ENCODE measurements at regions not wholly inside any gene's neighbourhood (a gene's known extent, or its start where the extent isn't known, plus 50 kb on each side); places are given as distances from the start of the nearest gene placed in this dataset.
A peak's percentile ranks its signal among the peaks of the same experiment; 100 is the strongest.

DNA sequence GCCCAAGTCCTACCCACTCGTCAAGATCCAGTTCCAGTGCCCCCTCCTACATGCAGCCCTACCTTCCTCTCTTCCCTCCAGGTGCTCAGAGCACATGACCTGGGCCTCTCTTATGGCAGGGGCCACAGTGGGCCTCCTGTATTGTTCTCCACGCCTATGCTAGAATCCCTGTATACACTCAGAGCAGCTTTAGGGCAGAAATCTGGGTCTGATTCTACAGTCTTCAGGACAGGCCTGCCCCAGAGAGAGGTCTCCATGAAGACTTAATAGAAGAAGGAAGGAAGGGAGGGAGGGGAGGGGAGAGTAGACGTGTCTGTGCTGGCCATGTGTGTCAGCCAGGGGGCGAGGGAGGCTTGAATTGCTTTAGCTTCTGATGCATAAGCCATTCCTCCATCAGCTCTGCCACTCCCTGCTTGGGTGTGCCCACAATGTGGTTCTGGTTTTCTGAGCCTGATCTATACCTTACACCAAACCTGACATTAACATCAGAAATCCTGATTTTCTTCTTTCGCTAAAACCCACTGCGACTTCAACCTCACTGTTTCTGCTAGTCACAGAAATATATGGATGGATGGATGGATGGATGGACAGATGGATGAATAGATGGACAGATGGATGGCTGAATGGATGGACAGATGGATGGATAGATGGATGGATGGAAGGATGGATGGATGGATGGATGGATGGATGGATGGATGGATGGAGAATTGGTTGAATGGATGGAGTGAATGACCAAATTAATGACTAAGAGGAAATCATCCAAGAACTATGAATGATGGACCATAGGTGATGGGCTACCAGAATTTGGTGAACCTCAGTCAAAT, 56.6 kb upstream of the PRDM11 start:
- no peaks in the 10 kb centered on the region for H3K36me3 ChIP-seq
- intact Hi-C loops (cut with micrococcal nuclease) = no loop called here
- no peak for TF ChIP-seq CTCF (IDR thresholded peaks at IDR 0.05; ENCODE audit: borderline replicate concordance)
- H3K27me3 ChIP-seq (ENCODE audit: low read depth) = no peaks in the 10 kb centered on the region
- no peak for DNase-seq
- H3K9me3 ChIP-seq (replicated peaks) = no peaks in the 10 kb centered on the region
- H3K27ac ChIP-seq (replicated peaks) = peak overlapping the region; percentile 85
- H3K4me1 ChIP-seq = peaks cover 67% of the 10 kb centered on the region
- H3K4me3 ChIP-seq = no peak overlapping the region

DNA sequence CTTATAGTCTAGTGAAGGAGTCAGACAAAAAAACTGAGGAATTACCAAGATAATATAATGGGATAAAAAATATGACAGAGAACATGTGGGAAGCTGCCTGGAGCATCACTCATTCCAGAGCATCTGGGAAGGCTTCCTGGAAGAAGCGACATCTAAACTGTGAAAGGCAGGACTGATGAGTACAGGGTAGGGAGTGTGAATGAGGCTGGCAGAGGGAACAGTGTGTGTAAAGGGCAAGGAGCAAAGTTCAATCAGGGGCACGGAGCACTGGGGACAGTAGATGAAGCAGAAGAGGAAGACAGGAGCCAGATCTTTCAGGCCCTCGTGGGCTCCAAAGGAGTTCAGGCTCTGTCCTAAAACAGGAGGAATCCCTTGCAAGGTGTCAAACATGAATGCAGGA, 55.8 kb upstream of the PRDM11 start:
- intact Hi-C loops (cut with micrococcal nuclease) = no loop called here
- Histone ChIP-seq H3K27ac (replicated peaks) (peak overlapping the region; percentile 85), H3K27me3 (ENCODE audit: low read depth) (no peaks in the 10 kb centered on the region), H3K36me3 (no peaks in the 10 kb centered on the region), H3K4me3 (no peak overlapping the region), H3K9me3 (replicated peaks) (no peaks in the 10 kb centered on the region), H3K4me1 (peaks cover 70% of the 10 kb centered on the region)
- DNase-seq = no peak
- no peak for TF ChIP-seq CTCF (IDR thresholded peaks at IDR 0.05; ENCODE audit: borderline replicate concordance)

DNA sequence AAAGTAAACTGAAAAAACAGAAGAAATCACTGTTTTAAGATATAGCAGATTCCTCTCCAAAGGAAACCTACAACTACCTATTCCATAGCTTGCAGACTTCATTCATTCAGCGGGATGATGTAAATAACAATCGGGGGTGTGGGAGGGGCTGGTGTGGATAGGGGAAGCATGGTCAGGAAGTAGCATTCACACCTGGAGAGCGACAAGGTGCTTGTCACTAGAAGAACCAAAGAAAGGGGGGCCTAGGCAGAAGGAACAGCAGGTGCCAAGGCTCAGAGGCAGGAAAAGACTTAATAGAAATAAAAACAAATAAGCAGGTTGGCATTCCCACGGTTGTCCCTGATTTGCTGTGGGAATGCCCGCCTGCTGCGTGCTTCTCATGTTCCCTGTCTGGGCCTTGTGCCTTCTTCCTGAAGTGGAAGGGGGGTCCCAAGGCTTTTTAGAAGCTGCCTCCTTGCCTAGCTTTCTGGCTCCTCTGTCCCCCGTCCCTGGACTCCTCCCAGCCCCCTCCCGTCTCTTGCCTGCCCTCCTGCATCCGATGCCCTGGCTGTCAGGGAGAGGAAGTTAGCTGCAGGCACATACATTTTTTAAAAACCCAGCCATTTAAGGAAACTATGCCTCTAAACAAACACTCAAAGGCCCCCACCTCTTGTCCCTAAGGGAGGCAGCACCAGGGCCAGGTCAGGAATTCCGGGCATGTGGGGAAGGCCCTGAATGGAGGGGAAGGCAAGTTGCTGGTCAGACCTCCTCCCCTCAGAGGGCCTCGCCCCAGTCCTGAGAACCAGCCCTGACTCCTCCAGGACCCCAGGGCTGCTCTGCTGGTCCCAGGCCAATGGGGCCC, 54.7 kb upstream of the PRDM11 start:
- TF ChIP-seq CTCF (IDR thresholded peaks at IDR 0.05; ENCODE audit: borderline replicate concordance) = no peak
- peak overlapping the region; percentile 85 for H3K27ac ChIP-seq (replicated peaks)

GRCh38 chr11:45092404-45092785, 54.0 kb upstream of the PRDM11 start:
- peaks cover 58% of the 10 kb centered on the region for H3K4me1 ChIP-seq
- intact Hi-C loops (cut with micrococcal nuclease) = no loop called here
- no peak for DNase-seq
- H3K27ac ChIP-seq (replicated peaks) = peak overlapping the region; percentile 85
- no peaks in the 10 kb centered on the region for H3K36me3 ChIP-seq
- no peak overlapping the region for H3K4me3 ChIP-seq
- no peaks in the 10 kb centered on the region for H3K27me3 ChIP-seq (ENCODE audit: low read depth)
- H3K9me3 ChIP-seq (replicated peaks) = no peaks in the 10 kb centered on the region
- TF ChIP-seq CTCF (IDR thresholded peaks at IDR 0.05; ENCODE audit: borderline replicate concordance) = no peak

More for the DNA sequence above, 54.7 kb upstream of the PRDM11 start:
- no peaks in the 10 kb centered on the region for H3K9me3 ChIP-seq (replicated peaks)
- H3K4me3 ChIP-seq = no peak overlapping the region
- H3K36me3 ChIP-seq = no peaks in the 10 kb centered on the region
- DNase-seq = no peak
- H3K4me1 ChIP-seq = peaks cover 64% of the 10 kb centered on the region
- intact Hi-C loops (cut with micrococcal nuclease) = no loop called here
- no peaks in the 10 kb centered on the region for H3K27me3 ChIP-seq (ENCODE audit: low read depth)

DNA sequence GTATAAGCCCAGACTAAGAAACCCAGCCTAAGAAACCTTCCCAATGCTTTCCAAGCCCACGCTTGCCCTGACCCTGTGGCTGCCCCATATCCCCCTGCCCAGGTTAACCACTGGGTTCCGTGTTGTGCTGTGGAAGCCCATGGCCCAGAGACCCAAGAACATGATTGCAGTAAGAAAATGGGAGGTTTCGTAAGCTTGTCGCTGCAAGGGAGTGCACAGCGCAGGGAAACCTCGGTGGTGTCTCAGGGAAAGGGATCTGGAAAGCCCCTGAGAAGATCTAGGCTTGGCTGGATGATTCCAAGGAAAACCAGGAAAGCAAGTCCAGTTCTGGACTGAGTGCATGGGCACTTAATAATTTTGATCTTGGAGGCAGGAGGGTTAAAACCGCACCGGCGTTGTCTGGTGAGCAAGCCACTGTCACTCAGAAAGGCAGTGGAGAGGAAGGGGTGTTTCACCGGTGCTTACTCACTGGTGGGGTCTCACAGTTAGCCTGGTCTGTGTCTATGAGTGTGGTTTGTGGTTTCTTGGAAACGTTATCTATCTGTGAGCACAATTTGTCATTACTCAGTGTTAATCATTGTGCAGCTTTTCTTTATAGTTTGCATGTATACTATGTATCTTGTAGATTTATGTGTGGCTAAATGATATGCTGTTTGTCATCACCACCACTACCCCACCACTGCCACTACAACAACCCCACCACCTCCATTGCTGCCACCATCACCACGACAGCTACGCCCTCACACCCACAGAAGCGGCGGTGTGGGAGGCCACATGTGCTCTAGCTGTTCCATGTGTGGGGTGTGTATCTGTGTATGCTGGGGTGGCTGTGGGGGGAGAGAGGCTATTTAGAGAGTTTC, 53.3 kb upstream of the PRDM11 start:
- Histone ChIP-seq H3K27ac (replicated peaks) (peak overlapping the region; percentile 85), H3K4me3 (no peak overlapping the region), H3K36me3 (no peaks in the 10 kb centered on the region), H3K4me1 (peaks cover 57% of the 10 kb centered on the region), H3K9me3 (replicated peaks) (no peaks in the 10 kb centered on the region), H3K27me3 (ENCODE audit: low read depth) (no peaks in the 10 kb centered on the region)
- intact Hi-C loops (cut with micrococcal nuclease) = no loop called here
- DNase-seq = no peak
- TF ChIP-seq CTCF (IDR thresholded peaks at IDR 0.05; ENCODE audit: borderline replicate concordance) = no peak

Measured in left ventricle myocardium inferior (tissue), 1 donor.